IMR-90 (cell line): ENCODE measurements at regions not wholly inside any gene's neighbourhood (a gene's known extent, or its start where the extent isn't known, plus 50 kb on each side); places are given as distances from the start of the nearest gene placed in this dataset.

Experiments used
- CEBPB ChIP-seq: IDR thresholded peaks from 2 replicates; pipeline ENCODE4 v1.6.1; 2012; ENCODE audit warnings: low read depth, low read length, improper control_type of control experiment
- POLR2A ChIP-seq: IDR thresholded peaks from 2 replicates; pipeline ENCODE4 v1.6.1; 2012; ENCODE audit warnings: mild to moderate bottlenecking, low read depth, low read length
- RFX5 ChIP-seq: IDR thresholded peaks from 2 replicates; pipeline ENCODE4 v1.8.0; 2012; ENCODE audit warnings: low read depth, mild to moderate bottlenecking, low read length, moderate library complexity
- TF ChIP-seq, protein P1 (sequence below): conservative IDR thresholded peaks from 2 replicates; pipeline ENCODE4 v1.5.1; 2012; ENCODE audit warnings: mild to moderate bottlenecking, low read depth, low read length, improper control_type of control experiment

DNA sequence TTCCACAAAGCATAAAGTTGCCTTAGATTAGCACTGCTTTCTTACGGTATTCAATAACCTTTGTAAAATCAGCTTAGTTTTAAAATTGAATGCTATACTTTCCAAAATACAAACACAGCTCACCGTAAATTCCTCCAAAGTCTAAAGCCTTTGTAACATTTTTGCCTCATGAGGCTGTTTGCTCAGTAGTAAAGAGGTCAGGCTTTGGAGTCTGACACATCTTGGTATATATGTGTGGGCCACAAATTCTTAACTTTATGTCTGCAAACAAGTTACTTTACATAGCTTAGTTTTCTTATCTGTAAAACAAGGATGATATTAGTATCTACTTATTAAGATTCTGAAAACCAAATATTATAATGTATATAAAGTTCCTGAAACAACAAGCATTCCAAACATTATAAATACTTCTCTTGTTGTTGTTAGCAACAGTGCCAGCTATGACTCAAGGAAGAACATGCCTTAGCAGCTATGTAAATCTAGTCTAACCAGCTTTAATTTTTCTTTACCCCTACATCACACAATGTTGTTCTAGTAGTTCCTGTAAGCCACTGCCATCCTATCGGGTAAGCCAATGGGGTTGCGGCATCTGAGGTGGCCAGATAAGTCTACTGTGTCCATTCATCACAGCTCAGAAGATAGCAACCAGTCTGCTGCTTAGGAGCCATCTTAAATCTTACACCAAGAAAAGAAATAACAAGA, 709.0 kb downstream of the KLHL13 start:
- TF ChIP-seq, protein P1, sequence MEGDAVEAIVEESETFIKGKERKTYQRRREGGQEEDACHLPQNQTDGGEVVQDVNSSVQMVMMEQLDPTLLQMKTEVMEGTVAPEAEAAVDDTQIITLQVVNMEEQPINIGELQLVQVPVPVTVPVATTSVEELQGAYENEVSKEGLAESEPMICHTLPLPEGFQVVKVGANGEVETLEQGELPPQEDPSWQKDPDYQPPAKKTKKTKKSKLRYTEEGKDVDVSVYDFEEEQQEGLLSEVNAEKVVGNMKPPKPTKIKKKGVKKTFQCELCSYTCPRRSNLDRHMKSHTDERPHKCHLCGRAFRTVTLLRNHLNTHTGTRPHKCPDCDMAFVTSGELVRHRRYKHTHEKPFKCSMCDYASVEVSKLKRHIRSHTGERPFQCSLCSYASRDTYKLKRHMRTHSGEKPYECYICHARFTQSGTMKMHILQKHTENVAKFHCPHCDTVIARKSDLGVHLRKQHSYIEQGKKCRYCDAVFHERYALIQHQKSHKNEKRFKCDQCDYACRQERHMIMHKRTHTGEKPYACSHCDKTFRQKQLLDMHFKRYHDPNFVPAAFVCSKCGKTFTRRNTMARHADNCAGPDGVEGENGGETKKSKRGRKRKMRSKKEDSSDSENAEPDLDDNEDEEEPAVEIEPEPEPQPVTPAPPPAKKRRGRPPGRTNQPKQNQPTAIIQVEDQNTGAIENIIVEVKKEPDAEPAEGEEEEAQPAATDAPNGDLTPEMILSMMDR: no peak
- TF ChIP-seq RFX5 (no peak), CEBPB (no peak), POLR2A (no peak)
